SJSA1 (cell line): ENCODE measurements at regions not wholly inside any gene's neighbourhood (a gene's known extent, or its start where the extent isn't known, plus 50 kb on each side); places are given as distances from the start of the nearest gene placed in this dataset.
"Not testable (repeated sequence)": the region's sequence is repeated elsewhere in the genome, so short reads cannot be mapped to it uniquely, and the experiment has no call there.

Experiments used
- DNase-seq, 2 experiments: peaks; one replicate each; pipeline ENCODE4 v3.0.0-alpha.2; 2015 to 2020; ENCODE audit warnings: low spot score in 2 of 2, low read depth in 1 of 2
- H3K27ac ChIP-seq: fragments of 250-450 bp; sonication (Bioruptor Pico); 2 replicates; pipeline ENCODE4 v1.5.1; 2020; ENCODE audit warnings: mild to moderate bottlenecking, moderate library complexity
- H3K27me3 ChIP-seq: fragments of 250-450 bp; sonication (Bioruptor Pico); replicated peaks from 2 replicates; pipeline ENCODE4 v1.5.1; 2020; ENCODE audit warnings: mild to moderate bottlenecking, moderate library complexity
- H3K36me3 ChIP-seq: fragments of 250-450 bp; sonication (Bioruptor Pico); 2 replicates; pipeline ENCODE4 v1.5.1; 2020; ENCODE audit warnings: mild to moderate bottlenecking
- H3K4me1 ChIP-seq: fragments of 250-450 bp; sonication (Bioruptor Pico); replicated peaks from 2 replicates; pipeline ENCODE4 v1.6.1; 2021; ENCODE audit warnings: mild to moderate bottlenecking
- H3K4me3 ChIP-seq: fragments of 250-450 bp; sonication (Bioruptor Pico); 2 replicates; pipeline ENCODE4 v1.5.1; 2020; ENCODE audit warnings: mild to moderate bottlenecking
- H3K9me3 ChIP-seq: fragments of 250-450 bp; sonication (Bioruptor Pico); replicated peaks from 2 replicates; pipeline ENCODE4 v1.5.1; 2020; ENCODE audit warnings: mild to moderate bottlenecking

DNA sequence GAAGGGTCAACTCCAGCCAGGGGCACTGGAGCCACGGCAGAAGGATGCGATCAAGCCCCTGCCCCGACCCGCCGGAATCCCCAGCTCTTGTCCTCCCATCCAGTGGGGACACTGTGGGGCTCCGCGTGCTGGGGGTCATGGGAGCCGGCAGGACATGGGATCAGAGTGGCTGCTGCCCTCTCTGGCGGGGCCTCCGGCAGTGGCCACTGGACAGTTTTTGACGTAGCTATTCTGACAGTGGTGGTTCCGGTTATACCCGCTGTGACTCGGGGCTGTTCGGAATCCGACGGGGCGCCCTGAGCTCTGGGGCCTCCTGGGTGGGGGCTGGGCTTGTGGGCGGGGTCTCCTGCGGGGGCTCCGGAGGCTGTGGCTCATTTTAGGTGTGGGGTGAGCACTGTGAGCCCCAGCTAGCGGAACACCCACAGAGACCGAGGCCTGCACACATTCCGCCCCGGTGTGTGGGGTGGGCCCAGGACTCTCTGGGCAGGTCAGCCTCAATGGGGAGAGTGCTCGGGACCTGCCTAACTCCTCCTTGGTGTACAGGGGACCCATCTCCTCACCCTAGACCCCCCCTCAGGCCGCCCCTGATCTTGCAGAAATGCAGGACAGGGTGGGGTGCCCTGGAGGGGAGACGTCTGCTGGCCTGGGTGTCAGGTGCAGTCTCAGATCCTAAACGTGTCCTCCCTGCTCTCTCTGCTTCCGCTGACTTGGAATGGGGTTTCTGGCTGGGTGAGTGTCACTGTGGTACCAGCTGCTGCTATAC is 374.2 kb downstream of the TMEM121 start:
- H3K4me3 ChIP-seq, result no peak overlapping the region
- H3K9me3 ChIP-seq, result peaks cover 4% of the 10 kb centered on the region; the same call in 1 of the 2 replicates
- H3K27ac ChIP-seq, result no peak overlapping the region
- no peaks in the 10 kb centered on the region for H3K4me1 ChIP-seq
- no peaks in the 10 kb centered on the region for H3K36me3 ChIP-seq
- no peaks in the 10 kb centered on the region for H3K27me3 ChIP-seq
- DNase-seq, result no peak

DNA sequence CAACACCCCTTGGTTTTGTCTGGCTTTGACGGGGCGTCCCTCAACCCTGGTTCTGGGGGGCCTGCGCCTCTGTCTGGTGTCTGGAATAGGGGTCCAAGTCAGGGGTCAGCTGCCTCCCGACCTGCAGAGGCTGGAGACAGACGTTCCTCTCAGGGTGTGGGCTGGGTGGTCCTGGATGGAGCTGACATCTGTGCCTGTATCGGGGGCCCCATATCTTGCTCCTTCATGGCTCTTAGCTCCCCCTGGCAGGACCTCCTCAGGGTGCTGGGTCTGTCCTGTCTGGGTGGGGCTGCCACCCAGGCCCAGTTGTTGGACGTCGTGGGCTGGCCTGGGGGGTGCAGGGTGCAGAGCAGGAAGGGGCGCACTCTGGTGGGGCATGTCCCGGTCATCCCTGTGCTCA is 374.8 kb downstream of the TMEM121 start:
- Histone ChIP-seq H3K27me3 (no peaks in the 10 kb centered on the region), H3K9me3 (peaks cover 4% of the 10 kb centered on the region; the same call in 1 of the 2 replicates), H3K4me1 (no peaks in the 10 kb centered on the region), H3K4me3 (no peak overlapping the region), H3K36me3 (no peaks in the 10 kb centered on the region), H3K27ac (no peak overlapping the region)
- DNase-seq, result no peak

DNA sequence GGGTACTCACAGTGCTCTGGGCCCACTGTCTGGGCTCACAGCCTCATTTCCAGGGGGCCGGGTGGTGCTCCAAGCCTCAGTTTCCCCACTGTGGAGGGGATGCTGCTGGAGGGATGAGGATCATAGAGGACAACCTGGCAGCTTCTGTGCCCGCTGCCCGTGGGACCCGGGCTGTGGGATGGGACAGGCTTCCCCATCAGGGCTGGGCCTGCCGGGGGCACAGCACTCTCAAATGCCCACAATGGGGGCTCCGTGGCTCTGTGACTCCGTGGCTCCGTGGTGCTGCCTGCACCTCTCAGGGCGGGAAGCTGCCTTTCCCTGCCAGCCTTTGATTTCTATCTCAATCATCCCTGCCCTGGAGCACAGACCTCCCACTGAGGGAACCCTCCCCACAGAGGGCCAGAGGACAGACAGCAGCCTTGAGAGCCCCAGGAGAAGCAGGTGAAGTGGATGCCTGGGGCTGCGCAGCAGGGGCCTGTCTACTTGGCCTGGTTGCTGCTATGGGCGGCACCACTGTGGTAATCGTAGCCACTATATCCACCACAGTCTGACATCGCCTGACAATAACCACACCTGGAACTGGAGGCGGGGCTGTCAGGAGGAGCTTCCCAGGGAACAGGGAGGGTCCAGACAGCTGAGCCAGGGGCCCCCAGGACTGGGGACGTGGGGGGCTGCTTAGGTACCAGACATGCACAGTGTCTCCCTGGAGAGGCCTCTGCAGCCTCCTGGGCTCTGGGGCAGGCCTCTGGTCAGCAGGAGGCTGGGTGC is 375.9 kb downstream of the TMEM121 start:
- H3K9me3 ChIP-seq, result peaks cover 4% of the 10 kb centered on the region; the same call in 1 of the 2 replicates
- H3K4me3 ChIP-seq, result no peak overlapping the region
- no peaks in the 10 kb centered on the region for H3K27me3 ChIP-seq
- DNase-seq, result no peak
- no peak overlapping the region for H3K27ac ChIP-seq
- H3K36me3 ChIP-seq, result no peaks in the 10 kb centered on the region
- no peaks in the 10 kb centered on the region for H3K4me1 ChIP-seq

DNA sequence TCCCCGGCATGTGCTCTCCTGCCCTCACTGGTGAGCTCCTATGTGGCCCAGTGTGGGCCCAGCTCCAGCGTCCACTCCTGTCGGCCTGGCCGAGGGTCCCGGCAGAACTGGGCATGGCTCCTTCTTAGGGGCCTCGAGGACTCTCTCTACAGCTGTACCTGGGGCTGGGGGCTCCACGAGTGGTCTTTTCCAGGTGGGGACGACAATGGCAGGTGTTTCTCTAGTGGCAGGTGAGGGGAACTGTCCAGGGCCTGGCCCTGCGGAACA is 376.4 kb downstream of the TMEM121 start:
- not testable (repeated sequence) for H3K4me3 ChIP-seq, DNase-seq, H3K4me1 ChIP-seq, H3K9me3 ChIP-seq, H3K27me3 ChIP-seq, H3K27ac ChIP-seq, H3K36me3 ChIP-seq

DNA sequence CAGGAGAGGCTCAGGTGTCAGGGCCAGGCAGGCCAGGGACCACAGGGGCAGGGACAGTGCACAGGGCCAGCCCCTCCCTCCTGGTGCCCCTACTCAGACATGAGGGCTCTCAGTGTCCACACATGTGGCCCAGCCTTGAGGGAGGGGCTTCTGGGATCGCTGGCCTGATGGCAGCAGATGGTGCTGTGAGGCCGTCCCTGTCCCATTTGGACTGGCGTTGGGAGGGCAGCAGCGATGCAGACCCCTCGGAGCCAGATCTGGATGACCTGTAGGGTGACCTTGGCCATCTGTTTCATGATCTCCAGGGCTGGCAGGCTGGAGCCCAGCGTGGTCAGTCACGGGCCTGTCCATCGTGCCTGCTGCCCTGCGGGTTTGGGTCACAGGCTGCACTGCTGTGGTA is 377.6 kb downstream of the TMEM121 start:
- peaks cover 4% of the 10 kb centered on the region; the same call in 1 of the 2 replicates for H3K9me3 ChIP-seq
- H3K27me3 ChIP-seq, result no peaks in the 10 kb centered on the region
- DNase-seq, result no peak
- H3K4me3 ChIP-seq, result no peak overlapping the region
- H3K4me1 ChIP-seq, result no peaks in the 10 kb centered on the region
- no peaks in the 10 kb centered on the region for H3K36me3 ChIP-seq
- no peak overlapping the region for H3K27ac ChIP-seq

DNA sequence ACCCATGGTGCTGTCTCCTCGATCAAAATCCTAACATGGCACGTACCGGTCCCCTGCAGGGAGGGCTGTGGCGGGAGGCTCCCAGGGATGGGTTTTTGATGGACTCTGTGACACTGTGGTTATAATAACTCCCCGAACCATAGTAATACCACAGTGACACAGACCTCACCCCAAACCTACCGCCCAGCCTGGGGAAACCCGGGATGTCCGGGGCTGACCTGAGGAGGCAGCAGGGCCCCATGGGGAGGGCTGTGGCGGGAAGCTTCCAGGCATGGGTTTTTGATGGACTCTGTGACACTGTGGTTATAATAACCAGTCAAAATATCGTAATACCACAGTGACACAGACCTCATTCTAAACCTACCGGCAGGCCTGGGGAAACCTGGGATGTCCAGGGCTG is 378.0 kb downstream of the TMEM121 start:
- DNase-seq, result no peak

DNA sequence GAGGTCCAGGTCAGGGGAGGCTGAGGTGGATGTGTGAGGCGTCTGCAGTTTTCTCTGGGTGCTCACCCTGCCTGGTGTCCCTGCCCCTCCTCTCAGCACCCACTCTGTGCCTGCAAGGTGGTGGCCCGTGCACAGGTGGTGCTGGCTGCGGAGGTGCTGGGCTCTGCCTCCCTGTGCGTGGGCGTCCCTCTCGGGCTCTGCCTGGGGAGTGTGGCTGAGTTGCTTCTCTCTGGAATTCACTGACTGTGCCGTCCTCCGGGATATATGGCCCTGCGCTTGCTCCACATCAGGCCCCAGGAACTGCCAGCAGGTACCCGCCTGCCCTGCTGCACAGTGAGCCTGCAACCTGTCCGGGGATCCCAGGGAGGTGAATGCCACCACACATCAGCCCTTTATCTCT is 379.1 kb downstream of the TMEM121 start:
- Histone ChIP-seq H3K27ac (no peak overlapping the region), H3K9me3 (peaks cover 4% of the 10 kb centered on the region; the same call in 1 of the 2 replicates), H3K4me3 (no peak overlapping the region), H3K27me3 (no peaks in the 10 kb centered on the region), H3K36me3 (no peaks in the 10 kb centered on the region), H3K4me1 (no peaks in the 10 kb centered on the region)
- DNase-seq, result no peak

More for the DNA sequence above, 378.0 kb downstream of the TMEM121 start:
- no peaks in the 10 kb centered on the region for H3K27me3 ChIP-seq
- H3K4me1 ChIP-seq, result no peaks in the 10 kb centered on the region
- no peak overlapping the region for H3K4me3 ChIP-seq
- no peaks in the 10 kb centered on the region for H3K36me3 ChIP-seq
- peaks cover 4% of the 10 kb centered on the region; the same call in 1 of the 2 replicates for H3K9me3 ChIP-seq
- no peak overlapping the region for H3K27ac ChIP-seq

DNA sequence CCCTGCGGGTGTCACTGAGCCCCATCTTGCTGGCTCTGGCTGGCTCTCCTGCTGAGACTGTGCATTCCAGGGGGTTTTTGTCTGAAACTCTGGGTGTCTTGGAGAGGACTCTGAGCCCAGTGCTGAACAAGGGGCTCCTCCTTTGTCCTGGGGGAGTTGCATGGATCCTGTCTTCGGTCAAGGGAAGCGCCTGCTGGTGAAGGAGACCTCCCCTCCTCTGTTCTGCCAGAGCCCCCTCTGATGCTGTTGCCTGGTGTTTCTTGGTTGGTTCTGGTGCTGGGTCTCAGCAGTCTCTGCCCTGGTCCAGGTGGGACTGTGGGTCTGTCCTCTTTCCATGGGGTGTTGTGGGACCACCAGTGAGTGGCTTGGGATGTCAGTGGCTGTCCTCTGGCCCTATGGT is 380.9 kb downstream of the TMEM121 start:
- H3K4me1 ChIP-seq, result no peaks in the 10 kb centered on the region
- H3K9me3 ChIP-seq, result no peaks in the 10 kb centered on the region
- no peak overlapping the region for H3K27ac ChIP-seq

DNA sequence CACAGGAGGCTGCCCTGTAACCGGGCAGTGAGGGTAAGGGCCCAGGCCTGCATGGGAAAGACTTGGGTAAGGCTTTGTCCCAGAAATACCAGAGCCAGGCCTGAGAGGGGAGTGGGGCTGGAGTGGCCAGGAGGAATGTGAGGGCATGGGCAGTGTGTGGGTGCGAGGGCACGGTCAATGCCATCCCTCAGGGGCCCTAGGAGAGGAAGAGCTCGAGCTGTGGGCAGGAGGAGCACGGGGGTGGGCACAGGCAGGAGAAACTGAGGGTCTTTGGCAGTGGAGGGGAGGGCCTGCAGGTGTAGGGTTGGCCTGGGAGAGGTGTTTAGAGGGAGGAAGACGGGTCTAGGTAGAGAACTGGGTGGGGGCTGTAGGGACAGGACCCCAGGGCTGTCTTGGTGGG is 381.6 kb downstream of the TMEM121 start:
- Histone ChIP-seq H3K9me3 (no peaks in the 10 kb centered on the region), H3K4me3 (no peak overlapping the region), H3K36me3 (no peaks in the 10 kb centered on the region), H3K27me3 (no peaks in the 10 kb centered on the region), H3K4me1 (no peaks in the 10 kb centered on the region), H3K27ac (no peak overlapping the region)
- no peak for DNase-seq

More for the DNA sequence above, 380.9 kb downstream of the TMEM121 start:
- H3K27me3 ChIP-seq, result no peaks in the 10 kb centered on the region
- H3K4me3 ChIP-seq, result no peak overlapping the region
- H3K36me3 ChIP-seq, result no peaks in the 10 kb centered on the region
- no peak for DNase-seq

DNA sequence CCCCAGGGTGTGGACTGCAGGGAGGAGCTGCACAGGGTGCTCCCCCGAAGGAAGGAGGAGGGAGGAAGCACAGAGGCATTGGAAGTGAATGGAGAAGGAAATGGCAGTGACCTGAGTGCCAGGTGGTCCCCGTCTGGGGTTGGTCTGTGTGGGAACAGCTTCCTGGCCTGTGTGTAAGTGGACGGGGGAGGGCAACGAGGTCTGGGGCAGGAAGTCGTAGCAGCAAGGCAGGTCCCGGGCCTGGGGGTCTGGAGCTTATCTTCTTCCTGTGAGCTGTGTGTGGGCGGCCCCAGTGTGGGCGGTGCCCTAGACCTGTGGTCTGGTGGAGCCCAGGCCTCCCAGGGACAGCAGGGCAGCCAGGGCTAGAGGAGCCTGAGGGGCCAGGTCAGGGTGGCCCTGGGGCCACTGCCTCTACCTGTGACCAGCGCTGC is 382.1 kb downstream of the TMEM121 start:
- H3K27me3 ChIP-seq, result no peaks in the 10 kb centered on the region
- no peak for DNase-seq
- no peaks in the 10 kb centered on the region for H3K9me3 ChIP-seq
- H3K27ac ChIP-seq, result no peak overlapping the region
- no peak overlapping the region for H3K4me3 ChIP-seq
- H3K4me1 ChIP-seq, result no peaks in the 10 kb centered on the region
- H3K36me3 ChIP-seq, result no peaks in the 10 kb centered on the region

DNA sequence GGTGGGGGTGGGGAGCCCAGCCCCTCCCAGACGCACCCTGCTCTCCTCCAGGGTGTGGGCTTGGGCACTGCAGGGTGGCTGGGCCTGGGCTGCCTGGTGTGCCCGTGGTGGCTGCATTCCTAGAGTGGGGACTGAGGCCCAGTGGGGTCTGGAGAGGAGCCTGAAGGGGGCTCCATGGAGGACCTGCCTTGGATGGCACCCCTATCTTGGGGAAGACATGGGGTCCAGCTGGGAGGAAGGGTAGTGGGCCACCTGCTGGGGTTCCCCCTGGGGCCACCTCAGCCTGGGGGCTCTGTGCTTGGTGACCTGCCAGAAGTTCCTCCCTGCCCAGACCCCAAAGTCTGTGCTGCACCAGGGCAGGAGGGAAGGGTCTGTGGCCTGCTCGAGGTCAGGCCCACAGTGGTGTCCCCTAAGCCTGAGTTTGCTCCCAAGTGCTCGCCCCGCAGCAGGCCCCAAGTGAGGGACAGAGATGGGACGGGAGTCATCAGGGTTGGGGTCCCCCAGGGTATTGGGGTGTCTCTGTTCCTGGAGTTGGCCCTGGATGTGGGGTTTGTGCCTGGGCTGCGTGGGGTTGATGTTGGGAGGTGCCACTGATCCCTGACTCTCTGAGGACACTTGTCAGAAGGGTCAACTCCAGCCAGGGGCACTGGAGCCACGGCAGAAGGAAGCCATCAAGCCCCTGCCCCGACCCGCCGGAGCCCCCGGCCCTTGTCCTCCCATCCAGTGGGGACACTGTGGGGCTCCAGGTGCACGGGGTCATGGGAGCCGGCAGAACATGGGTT is 382.9 kb downstream of the TMEM121 start:
- Histone ChIP-seq H3K9me3 (no peaks in the 10 kb centered on the region), H3K36me3 (no peaks in the 10 kb centered on the region), H3K4me3 (no peak overlapping the region), H3K27me3 (no peaks in the 10 kb centered on the region), H3K27ac (no peak overlapping the region), H3K4me1 (no peaks in the 10 kb centered on the region)
- DNase-seq, result no peak

DNA sequence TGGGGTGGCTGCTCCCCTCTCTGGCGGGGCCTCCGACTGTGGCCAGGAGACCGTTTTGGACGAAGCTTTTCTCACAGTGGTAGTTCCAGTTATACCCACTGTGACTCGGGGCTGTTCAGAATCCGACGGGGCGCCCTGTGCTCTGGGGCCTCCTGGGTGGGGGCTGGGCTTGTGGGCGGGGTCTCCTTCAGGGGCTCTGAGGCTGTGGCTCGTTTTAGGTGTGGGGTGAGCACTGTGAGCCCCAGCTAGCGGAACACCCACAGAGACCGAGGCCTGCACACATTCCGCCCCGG is 383.4 kb downstream of the TMEM121 start:
- H3K36me3 ChIP-seq, H3K9me3 ChIP-seq, H3K4me1 ChIP-seq, H3K4me3 ChIP-seq, H3K27ac ChIP-seq, DNase-seq, H3K27me3 ChIP-seq: not testable (repeated sequence)

DNA sequence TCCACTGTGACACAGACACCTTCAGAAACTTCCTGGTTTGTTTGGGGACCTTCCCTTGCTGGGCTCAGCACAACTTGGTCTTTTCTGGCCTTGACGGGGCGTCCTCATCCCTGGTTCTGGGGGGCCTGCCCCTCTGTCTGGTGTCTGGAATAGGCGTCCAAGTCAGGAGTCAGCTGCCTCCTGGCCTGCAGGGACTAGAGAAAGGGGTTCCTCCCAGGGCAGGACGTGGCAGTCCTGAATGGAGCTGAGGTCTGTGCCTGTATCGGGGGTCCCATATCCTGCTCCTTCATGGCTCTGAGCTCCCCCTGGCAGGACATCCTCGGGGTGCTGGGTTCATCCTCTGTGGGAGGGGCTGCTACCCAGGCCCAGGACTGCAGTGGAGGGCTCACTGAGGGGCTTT is 384.0 kb downstream of the TMEM121 start:
- H3K36me3 ChIP-seq, result no peaks in the 10 kb centered on the region
- no peak for DNase-seq
- no peaks in the 10 kb centered on the region for H3K27me3 ChIP-seq
- no peak overlapping the region for H3K27ac ChIP-seq
- H3K4me1 ChIP-seq, result no peaks in the 10 kb centered on the region
- H3K4me3 ChIP-seq, result no peak overlapping the region
- H3K9me3 ChIP-seq, result no peaks in the 10 kb centered on the region
